ENCODE measurements at regions not wholly inside any gene's neighbourhood (a gene's known extent, or its start where the extent isn't known, plus 50 kb on each side); places are given as distances from the start of the nearest gene placed in this dataset.

DNA sequence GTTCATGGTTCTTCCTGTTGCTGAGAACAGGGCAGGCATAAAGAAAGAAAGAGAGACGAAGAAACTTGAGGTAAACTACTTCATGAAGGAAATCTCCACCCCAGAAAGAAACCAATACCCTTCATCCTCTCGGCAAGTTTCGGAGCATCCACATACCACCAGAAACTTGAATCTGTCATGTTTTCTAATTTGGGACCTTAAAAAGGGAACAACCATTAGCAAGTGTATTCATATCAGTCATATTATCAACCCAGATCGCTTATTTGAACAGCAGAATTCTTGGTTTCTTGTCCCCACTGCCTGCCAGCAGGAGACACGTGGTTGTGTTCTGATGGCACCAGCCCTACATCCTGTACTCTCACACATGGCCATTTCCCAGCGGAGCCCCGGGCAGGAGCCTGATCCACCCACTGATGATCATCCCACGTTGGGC lies 53.2 kb upstream of the FZD7 start (continued):
- TF ChIP-seq MGA (IDR thresholded peaks at IDR 0.05) (no peak), ZNF316 (IDR thresholded peaks at IDR 0.05) (no peak), OTX1 (CRISPR knock-in tag; IDR thresholded peaks at IDR 0.05) (no peak), SIN3B (IDR thresholded peaks at IDR 0.05; ENCODE audit: low read depth) (no peak), PHF20 (IDR thresholded peaks at IDR 0.05; ENCODE audit: partially characterized antibody) (no peak), TAL1 (IDR thresholded peaks at IDR 0.05) (no peak), SOX6 (IDR thresholded peaks at IDR 0.05) (no peak), FUS (optimal IDR thresholded peaks at IDR 0.05; ENCODE audit: low read depth, low read length) (no peak), ZNF140 (CRISPR knock-in tag; IDR thresholded peaks at IDR 0.05) (no peak), ZNF449 (CRISPR knock-in tag; IDR thresholded peaks at IDR 0.05) (no peak), PHB (CRISPR knock-in tag; IDR thresholded peaks at IDR 0.05) (no peak), ZBTB12 (CRISPR knock-in tag; IDR thresholded peaks at IDR 0.05) (no peak), PRDM10 (IDR thresholded peaks at IDR 0.05; ENCODE audit: partially characterized antibody) (no peak)

All from K562 (cell line).